ENCODE measurements at regions not wholly inside any gene's neighbourhood (a gene's known extent, or its start where the extent isn't known, plus 50 kb on each side); places are given as distances from the start of the nearest gene placed in this dataset.
A peak's percentile ranks its signal among the peaks of the same experiment; 100 is the strongest.

DNA sequence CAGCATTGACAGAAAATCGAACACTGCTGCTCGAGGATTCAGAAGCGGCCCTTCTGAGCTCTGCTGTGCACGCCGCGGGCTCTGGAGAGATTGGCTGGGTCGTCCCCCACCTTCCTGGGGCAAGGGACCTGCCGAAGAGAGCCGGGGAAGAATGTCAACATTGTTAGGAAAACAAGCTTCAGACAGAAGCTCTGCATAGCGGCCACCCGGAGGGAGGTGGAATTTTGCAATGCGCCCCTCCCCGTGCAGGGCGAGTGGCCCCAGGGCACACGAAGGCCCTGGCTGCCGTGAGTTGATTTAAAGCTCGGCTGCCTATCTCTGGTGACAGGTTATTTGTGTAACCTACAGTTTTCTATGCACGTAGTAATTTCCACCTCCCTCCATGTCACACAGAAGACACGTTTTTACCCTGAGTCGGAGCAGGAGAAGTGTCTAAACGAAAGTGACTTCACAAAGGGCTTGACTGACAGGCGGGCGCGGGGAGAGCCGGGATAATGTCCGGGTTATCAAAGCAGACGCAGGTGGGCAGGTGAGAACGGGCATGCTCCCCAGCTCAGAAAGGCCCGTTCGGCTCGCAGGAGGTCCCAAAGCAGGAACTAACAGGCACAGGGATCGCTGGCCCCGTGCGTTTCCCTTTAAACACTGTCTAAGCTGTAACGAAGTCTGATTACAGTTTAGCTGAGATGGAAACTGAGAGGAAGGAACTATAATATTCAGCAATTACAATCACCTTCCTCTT, 84.6 kb downstream of the PDGFA start:
- DNase-seq (peak; percentile 25), ATAC-seq (peak; percentile 17)
- no peaks in the 10 kb centered on the region for H3K9me2 ChIP-seq (replicated peaks; ENCODE audit: low read length)
- H2AFZ ChIP-seq (ENCODE audit: low read length), result peak overlapping the region; percentile 84
- no peaks in the 10 kb centered on the region for H3K36me3 ChIP-seq (ENCODE audit: low read depth, low read length)
- intact Hi-C loops (cut with micrococcal nuclease), result loop anchor here (2.0 kb wide), 2 partner anchors 84 to 102 kb away; partner anchors contain the start of gene PDGFA
- H3F3A ChIP-seq (ENCODE audit: low read length, unreplicated experiment), result no peaks in the 10 kb centered on the region
- peak overlapping the region; percentile 37 for H3K9ac ChIP-seq (ENCODE audit: low read length)
- peaks cover 19% of the 10 kb centered on the region for H3K4me1 ChIP-seq (ENCODE audit: insufficient read depth, low read length)
- H3K27ac ChIP-seq (ENCODE audit: low read length), result peak overlapping the region; percentile 71
- H3K79me2 ChIP-seq (ENCODE audit: low read length), result no peaks in the 10 kb centered on the region
- ChIA-PET CTCF (interaction anchor here (1.8 kb wide), 1 partner anchor 73 kb away, joined by 4 read pairs; no protein-coding TSS in a partner anchor), POLR2A (ENCODE audit: unreplicated experiment) (interaction anchor here (0.6 to 1.1 kb wide), 2 partner anchors 102 to 112 kb away, joined by 4 to 14 read pairs; no protein-coding TSS in a partner anchor)
- no peak for TF ChIP-seq EZH2 (IDR thresholded peaks at IDR 0.05; ENCODE audit: low read length, unreplicated experiment)
- no peak for TF ChIP-seq EZH2phosphoT487 (IDR thresholded peaks at IDR 0.05; ENCODE audit: borderline replicate concordance, low read length)
- TF ChIP-seq, protein P1, sequence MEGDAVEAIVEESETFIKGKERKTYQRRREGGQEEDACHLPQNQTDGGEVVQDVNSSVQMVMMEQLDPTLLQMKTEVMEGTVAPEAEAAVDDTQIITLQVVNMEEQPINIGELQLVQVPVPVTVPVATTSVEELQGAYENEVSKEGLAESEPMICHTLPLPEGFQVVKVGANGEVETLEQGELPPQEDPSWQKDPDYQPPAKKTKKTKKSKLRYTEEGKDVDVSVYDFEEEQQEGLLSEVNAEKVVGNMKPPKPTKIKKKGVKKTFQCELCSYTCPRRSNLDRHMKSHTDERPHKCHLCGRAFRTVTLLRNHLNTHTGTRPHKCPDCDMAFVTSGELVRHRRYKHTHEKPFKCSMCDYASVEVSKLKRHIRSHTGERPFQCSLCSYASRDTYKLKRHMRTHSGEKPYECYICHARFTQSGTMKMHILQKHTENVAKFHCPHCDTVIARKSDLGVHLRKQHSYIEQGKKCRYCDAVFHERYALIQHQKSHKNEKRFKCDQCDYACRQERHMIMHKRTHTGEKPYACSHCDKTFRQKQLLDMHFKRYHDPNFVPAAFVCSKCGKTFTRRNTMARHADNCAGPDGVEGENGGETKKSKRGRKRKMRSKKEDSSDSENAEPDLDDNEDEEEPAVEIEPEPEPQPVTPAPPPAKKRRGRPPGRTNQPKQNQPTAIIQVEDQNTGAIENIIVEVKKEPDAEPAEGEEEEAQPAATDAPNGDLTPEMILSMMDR (conservative IDR thresholded peaks at IDR 0.05; ENCODE audit: low read depth, low read length), result no peak
- BruUV-seq (replicated peaks), result TSS peak; percentile 95
- H3K4me2 ChIP-seq (ENCODE audit: low read length), result peak overlapping the region; percentile 86
- no peaks in the 10 kb centered on the region for H3K9me3 ChIP-seq (ENCODE audit: low read length)
- H3K27me3 ChIP-seq (ENCODE audit: low read length), result no peaks in the 10 kb centered on the region
- no peaks in the 10 kb centered on the region for H4K20me1 ChIP-seq (ENCODE audit: low read length)
- peak overlapping the region; percentile 61 for H3K4me3 ChIP-seq (ENCODE audit: low read length)

DNA sequence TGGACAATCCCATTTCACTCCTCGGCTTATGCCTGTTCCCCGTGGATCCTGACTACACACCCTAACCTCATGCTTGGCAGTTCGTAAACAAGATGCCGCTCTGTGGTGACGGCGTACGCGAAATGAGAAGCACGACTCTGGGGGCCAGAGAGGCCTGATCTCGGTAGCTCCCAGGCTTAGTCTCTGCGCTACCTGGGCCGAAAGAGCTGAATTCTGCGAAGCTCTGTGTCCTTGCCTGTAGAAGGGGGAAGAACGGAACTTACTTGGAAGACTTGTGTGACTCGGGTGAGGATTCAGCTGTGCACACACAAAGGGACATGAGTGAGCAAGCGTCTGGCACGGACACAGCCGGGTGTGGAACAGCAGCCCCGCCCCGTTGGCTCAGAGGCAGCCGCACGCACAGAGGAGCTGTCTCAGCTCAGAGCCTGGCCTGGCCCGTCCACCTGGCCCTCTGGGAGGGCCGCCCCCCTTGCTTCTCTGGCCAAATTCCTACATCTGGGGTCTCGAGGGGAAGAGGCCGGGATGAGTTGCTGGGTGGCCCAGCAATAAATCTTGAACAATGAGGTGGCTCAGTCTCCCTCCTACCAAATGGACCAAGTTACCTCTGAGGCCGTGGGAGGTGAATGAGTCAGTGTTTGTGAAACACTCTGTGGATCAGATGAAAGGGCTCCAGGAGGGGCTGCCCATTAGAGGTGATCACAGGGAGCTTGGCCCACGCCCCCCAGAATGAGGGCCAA, 83.8 kb downstream of the PDGFA start:
- no peak for TF ChIP-seq EZH2phosphoT487 (IDR thresholded peaks at IDR 0.05; ENCODE audit: borderline replicate concordance, low read length)
- TF ChIP-seq, protein P1 (conservative IDR thresholded peaks at IDR 0.05; ENCODE audit: low read depth, low read length), result no peak
- TF ChIP-seq EZH2 (IDR thresholded peaks at IDR 0.05; ENCODE audit: low read length, unreplicated experiment), result no peak
- ChIA-PET CTCF (interaction anchor here (0.6 to 1.8 kb wide), 3 partner anchors 74 to 201 kb away, joined by 3 to 4 read pairs (median 4); no protein-coding TSS in a partner anchor), POLR2A (ENCODE audit: unreplicated experiment) (interaction anchor here (1.1 kb wide), 1 partner anchor 102 kb away, joined by 14 read pairs; no protein-coding TSS in a partner anchor)
- intact Hi-C loops (cut with micrococcal nuclease), result loop anchor here (2.0 kb wide), 2 partner anchors 83 to 103 kb away; partner anchors contain the start of gene PDGFA
- Histone ChIP-seq H3K4me1 (ENCODE audit: insufficient read depth, low read length) (peaks cover 19% of the 10 kb centered on the region), H3K27ac (ENCODE audit: low read length) (peak overlapping the region; percentile 71), H3K27me3 (ENCODE audit: low read length) (no peaks in the 10 kb centered on the region), H4K20me1 (ENCODE audit: low read length) (no peaks in the 10 kb centered on the region), H3K36me3 (ENCODE audit: low read depth, low read length) (no peaks in the 10 kb centered on the region), H3K79me2 (ENCODE audit: low read length) (no peaks in the 10 kb centered on the region), H3K4me2 (ENCODE audit: low read length) (peak overlapping the region; percentile 86), H3K9ac (ENCODE audit: low read length) (peak overlapping the region; percentile 37), H3K4me3 (ENCODE audit: low read length) (peak overlapping the region; percentile 61), H2AFZ (ENCODE audit: low read length) (peak overlapping the region; percentile 84), H3K9me2 (replicated peaks; ENCODE audit: low read length) (no peaks in the 10 kb centered on the region), H3F3A (ENCODE audit: low read length, unreplicated experiment) (no peaks in the 10 kb centered on the region), H3K9me3 (ENCODE audit: low read length) (no peaks in the 10 kb centered on the region)
- peak; percentile 89 for ATAC-seq
- BruUV-seq (replicated peaks), result TSS peak; percentile 56
- peak; percentile 82 for DNase-seq
